ENCODE measurements at regions not wholly inside any gene's neighbourhood (a gene's known extent, or its start where the extent isn't known, plus 50 kb on each side); places are given as distances from the start of the nearest gene placed in this dataset.
"Not testable (repeated sequence)": the region's sequence is repeated elsewhere in the genome, so short reads cannot be mapped to it uniquely, and the experiment has no call there.

GRCh38 chr13:44637581-44637980, 61.5 kb upstream of the TSC22D1 start:
- no peak for DNase-seq (ENCODE audit: low read depth in 4 of 4, low spot score in 2 of 4)

- no peak for DNase-seq (ENCODE audit: low read depth in 4 of 4, low spot score in 2 of 4)
Measured at GRCh38 chr13:44629465-44630183, 53.5 kb upstream of the TSC22D1 start.

- not testable (repeated sequence) for DNase-seq (ENCODE audit: low read depth in 4 of 4, low spot score in 2 of 4)
Measured at GRCh38 chr13:44628826-44629225, 52.7 kb upstream of the TSC22D1 start.

GRCh38 chr13:44627441-44627840, 51.3 kb upstream of the TSC22D1 start:
- no peak for DNase-seq (ENCODE audit: low read depth in 4 of 4, low spot score in 2 of 4)

DNA sequence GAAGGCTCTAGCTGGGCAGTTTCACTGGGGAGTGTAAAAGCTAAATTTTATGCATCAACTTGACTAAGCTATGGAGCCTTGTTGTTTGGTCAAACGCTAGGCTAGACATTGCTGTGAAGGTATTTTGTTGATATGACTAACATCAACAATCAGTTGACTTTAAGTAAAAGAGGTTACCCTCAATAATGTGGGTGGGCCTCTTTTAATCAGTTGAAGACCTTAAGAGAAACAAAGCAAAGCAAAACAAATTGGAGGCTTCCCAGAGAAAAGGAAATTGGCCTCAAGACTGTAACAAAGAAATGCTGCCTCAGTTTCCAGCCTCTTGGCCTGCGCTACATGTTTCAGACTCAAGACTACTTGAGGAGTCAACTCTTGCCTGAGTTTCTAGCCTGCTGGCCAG, 50.0 kb upstream of the TSC22D1 start:
- DNase-seq (ENCODE audit: low read depth in 4 of 4, low spot score in 2 of 4), result no peak

Data from left renal cortex interstitium (tissue), 4 donors.